Ectodermal cell (in vitro differentiated cells): ENCODE measurements at regions not wholly inside any gene's neighbourhood (a gene's known extent, or its start where the extent isn't known, plus 50 kb on each side); places are given as distances from the start of the nearest gene placed in this dataset.

Experiments used
- H3K27ac ChIP-seq: 2 replicates; pipeline ENCODE4 v1.7.0; 2013; ENCODE audit warnings: mild to moderate bottlenecking, low read depth, low read length; ENCODE audit not compliant: insufficient read depth, poor library complexity, severe bottlenecking
- H3K27me3 ChIP-seq: 2 replicates; pipeline ENCODE4 v1.7.0; 2013; ENCODE audit warnings: mild to moderate bottlenecking, low read length; ENCODE audit not compliant: insufficient read depth, control insufficient read depth, poor library complexity, severe bottlenecking
- H3K36me3 ChIP-seq: one replicate; pipeline ENCODE4 v1.7.0; 2013; ENCODE audit warnings: low read length; ENCODE audit not compliant: control insufficient read depth, insufficient read depth
- H3K4me1 ChIP-seq: one replicate; pipeline ENCODE4 v1.7.0; 2013; ENCODE audit warnings: low read length; ENCODE audit not compliant: control insufficient read depth, insufficient read depth
- H3K4me3 ChIP-seq: 2 replicates; pipeline ENCODE4 v1.7.0; 2013; ENCODE audit warnings: low read depth, low read length, control low read depth; ENCODE audit not compliant: insufficient read depth
- H3K9me3 ChIP-seq: 2 replicates; pipeline ENCODE4 v1.7.0; 2013; ENCODE audit warnings: mild to moderate bottlenecking, low read length, moderate library complexity; ENCODE audit not compliant: control insufficient read depth
- WGBS, 2 experiments: methylation state at CpG; one replicate each; pipeline ENCODE4 v1.1.7; 2013; ENCODE audit warnings: missing lambda C conversion rate in 2 of 2; 5-methylcytosine and 5-hydroxymethylcytosine counted together

GRCh38 chr1:208962867-208963266 is 620.6 kb upstream of the CAMK1G start:
- H3K27ac ChIP-seq = no peak overlapping the region
- no peaks in the 10 kb centered on the region for H3K36me3 ChIP-seq
- H3K4me1 ChIP-seq = no peaks in the 10 kb centered on the region
- H3K27me3 ChIP-seq = no peaks in the 10 kb centered on the region
- H3K4me3 ChIP-seq = no peak overlapping the region
- no peaks in the 10 kb centered on the region for H3K9me3 ChIP-seq

- Histone ChIP-seq H3K9me3 (no peaks in the 10 kb centered on the region), H3K36me3 (no peaks in the 10 kb centered on the region), H3K27ac (no peak overlapping the region), H3K4me3 (no peak overlapping the region), H3K27me3 (no peaks in the 10 kb centered on the region), H3K4me1 (no peaks in the 10 kb centered on the region)
Observed at GRCh38 chr1:208965351-208965750, 618.2 kb upstream of the CAMK1G start.

- no peaks in the 10 kb centered on the region for H3K9me3 ChIP-seq
- no peak overlapping the region for H3K4me3 ChIP-seq
- no peaks in the 10 kb centered on the region for H3K4me1 ChIP-seq
- H3K27ac ChIP-seq = no peak overlapping the region
- no peaks in the 10 kb centered on the region for H3K36me3 ChIP-seq
- WGBS, 2 experiments = 95 to 97% methylated on average over 4 of the region's 4 CpGs
- no peaks in the 10 kb centered on the region for H3K27me3 ChIP-seq
Observed at GRCh38 chr1:208967334-208967733, 616.2 kb upstream of the CAMK1G start.

- no peaks in the 10 kb centered on the region for H3K4me1 ChIP-seq
- no peak overlapping the region for H3K27ac ChIP-seq
- no peaks in the 10 kb centered on the region for H3K9me3 ChIP-seq
- no peaks in the 10 kb centered on the region for H3K36me3 ChIP-seq
- no peaks in the 10 kb centered on the region for H3K27me3 ChIP-seq
- H3K4me3 ChIP-seq = no peak overlapping the region
- WGBS, 2 experiments = 96% methylated on average over 4 of the region's 4 CpGs
Observed at GRCh38 chr1:208974717-208975116, 608.8 kb upstream of the CAMK1G start.

- WGBS, 2 experiments = 88 to 91% methylated on average over 2 of the region's 2 CpGs
Observed at GRCh38 chr1:208975456-208975855, 608.1 kb upstream of the CAMK1G start.

GRCh38 chr1:208977012-208977411 is 606.5 kb upstream of the CAMK1G start:
- Histone ChIP-seq H3K9me3 (no peaks in the 10 kb centered on the region), H3K4me3 (no peak overlapping the region), H3K4me1 (no peaks in the 10 kb centered on the region), H3K27ac (no peak overlapping the region), H3K36me3 (no peaks in the 10 kb centered on the region), H3K27me3 (no peaks in the 10 kb centered on the region)

More at GRCh38 chr1:208975456-208975855, 608.1 kb upstream of the CAMK1G start:
- no peaks in the 10 kb centered on the region for H3K27me3 ChIP-seq
- H3K4me3 ChIP-seq = no peak overlapping the region
- H3K4me1 ChIP-seq = no peaks in the 10 kb centered on the region
- H3K9me3 ChIP-seq = no peaks in the 10 kb centered on the region
- no peak overlapping the region for H3K27ac ChIP-seq
- no peaks in the 10 kb centered on the region for H3K36me3 ChIP-seq

GRCh38 chr1:208977638-208978256 is 605.8 kb upstream of the CAMK1G start:
- 93 to 95% methylated on average over 2 to 3 of the region's 3 CpGs for WGBS, 2 experiments
- H3K9me3 ChIP-seq = no peaks in the 10 kb centered on the region
- H3K27me3 ChIP-seq = no peaks in the 10 kb centered on the region
- H3K4me1 ChIP-seq = no peaks in the 10 kb centered on the region
- H3K27ac ChIP-seq = no peak overlapping the region
- H3K36me3 ChIP-seq = no peaks in the 10 kb centered on the region
- H3K4me3 ChIP-seq = no peak overlapping the region

- Histone ChIP-seq H3K36me3 (no peaks in the 10 kb centered on the region), H3K9me3 (peaks cover 3% of the 10 kb centered on the region), H3K27me3 (no peaks in the 10 kb centered on the region), H3K4me3 (no peak overlapping the region), H3K4me1 (no peaks in the 10 kb centered on the region), H3K27ac (no peak overlapping the region)
- 80 to 90% methylated on average over 1 of the region's 1 CpG for WGBS, 2 experiments
Observed at GRCh38 chr1:208979776-208980175, 603.7 kb upstream of the CAMK1G start.

GRCh38 chr1:208980605-208981004 is 602.9 kb upstream of the CAMK1G start:
- no peak overlapping the region for H3K27ac ChIP-seq
- no peaks in the 10 kb centered on the region for H3K36me3 ChIP-seq
- H3K9me3 ChIP-seq = peaks cover 3% of the 10 kb centered on the region
- no peaks in the 10 kb centered on the region for H3K4me1 ChIP-seq
- WGBS, 2 experiments = 94% methylated on average over 1 of the region's 1 CpG; no CpG with 5 or more reads in 1 of the 2 experiments
- H3K4me3 ChIP-seq = no peak overlapping the region
- no peaks in the 10 kb centered on the region for H3K27me3 ChIP-seq

- Histone ChIP-seq H3K36me3 (no peaks in the 10 kb centered on the region), H3K9me3 (peaks cover 3% of the 10 kb centered on the region), H3K27me3 (no peaks in the 10 kb centered on the region), H3K4me3 (no peak overlapping the region), H3K27ac (no peak overlapping the region), H3K4me1 (no peaks in the 10 kb centered on the region)
- no CpG with 5 or more reads among the region's 1 CpG for WGBS, 2 experiments
Observed at GRCh38 chr1:208985231-208985630, 598.3 kb upstream of the CAMK1G start.

- WGBS, 2 experiments = 83 to 90% methylated on average over 3 of the region's 3 CpGs
- Histone ChIP-seq H3K36me3 (no peaks in the 10 kb centered on the region), H3K27ac (no peak overlapping the region), H3K4me1 (no peaks in the 10 kb centered on the region), H3K4me3 (no peak overlapping the region), H3K27me3 (no peaks in the 10 kb centered on the region), H3K9me3 (peaks cover 3% of the 10 kb centered on the region)
Observed at GRCh38 chr1:208988811-208989222, 594.7 kb upstream of the CAMK1G start.
